Mucosa of descending colon (tissue), 3 donors: ENCODE measurements at regions not wholly inside any gene's neighbourhood (a gene's known extent, or its start where the extent isn't known, plus 50 kb on each side); places are given as distances from the start of the nearest gene placed in this dataset.

Source experiments
- ATAC-seq: fragments of 200-7000 bp; cut with Tn5 transposase; one replicate; pipeline ENCODE4 v1.9.1; 2020; ENCODE audit warnings: mild to moderate bottlenecking, moderate library complexity
- DNase-seq, 3 donors: peaks; one replicate each; pipeline ENCODE4 v3.0.0-alpha.2; 2020
- H3K36me3 ChIP-seq: fragments of 200-600 bp; one replicate; pipeline ENCODE4 v1.8.0; 2021; ENCODE audit warnings: low read depth, mild to moderate bottlenecking
- H3K4me1 ChIP-seq: fragments of 200-600 bp; one replicate; pipeline ENCODE4 v1.8.0; 2021; ENCODE audit warnings: low read depth, mild to moderate bottlenecking
- H3K4me3 ChIP-seq: fragments of 200-600 bp; one replicate; pipeline ENCODE4 v1.8.0; 2021; ENCODE audit warnings: mild to moderate bottlenecking
- H3K9me3 ChIP-seq: fragments of 200-600 bp; one replicate; pipeline ENCODE4 v1.8.0; 2021; ENCODE audit warnings: mild to moderate bottlenecking
- intact Hi-C, 2 donors: fragments of 100-400 bp; cut with DNase I in 1 of 2; cut with micrococcal nuclease in 1 of 2; formaldehyde crosslinking; loops; one replicate each; pipeline versions ENCODE4 v1.11.0 to v1.11.1; 2022; cut with DNase I, micrococcal nuclease
- TF ChIP-seq, protein P1 (sequence below): fragments of 200-600 bp; IDR thresholded peaks from one replicate; pipeline ENCODE4 v1.8.0; 2022; ENCODE audit warnings: antibody characterized with exemption, mild to moderate bottlenecking
- donor health status: DM: no; HTN: no; CAD: no; lungs with moderate emphysema.
- donor health status: DM: no; HTN: no; CAD: no.
- donor health status: DM: no; HTN: yes; CAD: no.

DNA sequence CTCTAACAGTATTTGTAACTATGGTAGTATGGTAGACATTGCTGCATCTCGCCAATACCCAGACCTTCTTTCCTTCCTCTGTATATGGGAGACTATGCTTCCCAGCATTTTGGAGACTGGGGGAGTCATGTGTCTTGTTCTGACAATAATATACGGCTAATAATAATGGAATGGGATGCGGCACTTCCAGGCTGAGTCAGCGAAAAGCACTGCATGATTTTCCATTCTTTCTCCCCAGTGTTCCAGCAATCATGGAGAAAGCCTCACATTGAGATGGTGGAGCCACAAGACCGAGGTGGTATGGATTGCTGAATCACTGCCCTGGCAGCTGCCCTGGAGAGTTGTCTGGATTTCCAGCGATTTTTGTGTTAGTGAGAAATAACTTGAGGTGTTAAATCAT, 77.1 kb upstream of the FIBIN start:
- no peak for DNase-seq
- intact Hi-C loops: no loop called here
- TF ChIP-seq, protein P1, sequence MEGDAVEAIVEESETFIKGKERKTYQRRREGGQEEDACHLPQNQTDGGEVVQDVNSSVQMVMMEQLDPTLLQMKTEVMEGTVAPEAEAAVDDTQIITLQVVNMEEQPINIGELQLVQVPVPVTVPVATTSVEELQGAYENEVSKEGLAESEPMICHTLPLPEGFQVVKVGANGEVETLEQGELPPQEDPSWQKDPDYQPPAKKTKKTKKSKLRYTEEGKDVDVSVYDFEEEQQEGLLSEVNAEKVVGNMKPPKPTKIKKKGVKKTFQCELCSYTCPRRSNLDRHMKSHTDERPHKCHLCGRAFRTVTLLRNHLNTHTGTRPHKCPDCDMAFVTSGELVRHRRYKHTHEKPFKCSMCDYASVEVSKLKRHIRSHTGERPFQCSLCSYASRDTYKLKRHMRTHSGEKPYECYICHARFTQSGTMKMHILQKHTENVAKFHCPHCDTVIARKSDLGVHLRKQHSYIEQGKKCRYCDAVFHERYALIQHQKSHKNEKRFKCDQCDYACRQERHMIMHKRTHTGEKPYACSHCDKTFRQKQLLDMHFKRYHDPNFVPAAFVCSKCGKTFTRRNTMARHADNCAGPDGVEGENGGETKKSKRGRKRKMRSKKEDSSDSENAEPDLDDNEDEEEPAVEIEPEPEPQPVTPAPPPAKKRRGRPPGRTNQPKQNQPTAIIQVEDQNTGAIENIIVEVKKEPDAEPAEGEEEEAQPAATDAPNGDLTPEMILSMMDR: no peak
- no peaks in the 10 kb centered on the region for H3K36me3 ChIP-seq
- no peak overlapping the region for H3K4me3 ChIP-seq
- H3K4me1 ChIP-seq: no peaks in the 10 kb centered on the region
- H3K9me3 ChIP-seq: no peaks in the 10 kb centered on the region
- no peak for ATAC-seq

DNA sequence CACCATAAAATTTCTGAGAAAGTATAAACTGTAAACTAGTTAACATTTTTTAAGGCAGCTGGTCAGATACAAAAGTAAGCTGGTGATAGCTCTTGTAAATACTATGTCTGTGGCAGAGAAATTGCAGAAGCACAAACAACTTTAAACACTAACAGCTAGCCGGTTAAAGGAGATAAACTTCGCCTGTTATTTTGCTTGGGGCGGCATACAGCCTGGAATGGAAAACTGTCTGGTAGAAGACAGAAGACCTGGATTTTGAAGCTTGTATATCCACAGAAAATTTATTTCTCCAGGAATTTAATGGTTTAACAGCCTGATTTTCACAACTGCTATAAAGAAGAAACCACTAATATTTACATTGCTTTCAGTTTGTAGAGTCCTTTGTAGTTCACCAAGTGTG, 65.3 kb upstream of the FIBIN start:
- Histone ChIP-seq H3K4me1 (no peaks in the 10 kb centered on the region), H3K4me3 (no peak overlapping the region), H3K9me3 (no peaks in the 10 kb centered on the region), H3K36me3 (no peaks in the 10 kb centered on the region)
- TF ChIP-seq, protein P1: no peak
- DNase-seq: no peak
- ATAC-seq: no peak
- intact Hi-C loops: no loop called here

DNA sequence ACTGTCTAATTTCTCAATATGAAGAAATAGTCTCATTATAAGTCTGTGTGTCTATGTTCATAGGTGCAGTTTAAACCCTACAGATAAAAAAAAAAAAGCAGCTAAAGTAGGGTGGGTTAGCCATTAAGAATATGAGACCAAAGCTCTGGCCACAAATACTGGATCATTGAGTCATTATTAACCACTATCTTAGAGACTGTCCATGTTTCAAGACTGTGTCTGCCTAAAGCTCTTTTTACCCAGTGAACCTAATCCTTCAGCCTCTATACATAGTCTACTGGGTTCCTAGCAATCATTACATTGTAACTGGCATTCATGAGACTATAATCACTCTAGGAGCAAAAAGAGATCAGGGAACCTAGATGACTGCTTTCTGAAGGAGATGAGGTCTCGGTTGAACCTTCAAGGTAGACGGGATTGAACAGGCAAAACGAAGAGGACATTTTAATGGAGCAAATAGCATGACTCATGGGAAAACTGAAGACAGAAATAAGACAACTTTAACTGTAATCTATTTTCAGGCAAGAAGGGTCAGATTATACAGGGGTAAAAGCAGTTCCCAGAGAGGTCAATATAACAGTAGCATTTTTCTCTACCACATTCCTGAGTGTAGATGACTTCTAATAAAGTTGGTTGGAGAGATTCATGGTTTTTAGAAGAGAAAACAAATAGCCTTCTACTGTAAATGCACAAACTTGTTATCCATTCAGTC, 64.0 kb upstream of the FIBIN start:
- TF ChIP-seq, protein P1: no peak
- Histone ChIP-seq H3K9me3 (no peaks in the 10 kb centered on the region), H3K36me3 (no peaks in the 10 kb centered on the region), H3K4me1 (no peaks in the 10 kb centered on the region), H3K4me3 (no peak overlapping the region)
- DNase-seq: no peak
- no peak for ATAC-seq
- intact Hi-C loops: no loop called here

DNA sequence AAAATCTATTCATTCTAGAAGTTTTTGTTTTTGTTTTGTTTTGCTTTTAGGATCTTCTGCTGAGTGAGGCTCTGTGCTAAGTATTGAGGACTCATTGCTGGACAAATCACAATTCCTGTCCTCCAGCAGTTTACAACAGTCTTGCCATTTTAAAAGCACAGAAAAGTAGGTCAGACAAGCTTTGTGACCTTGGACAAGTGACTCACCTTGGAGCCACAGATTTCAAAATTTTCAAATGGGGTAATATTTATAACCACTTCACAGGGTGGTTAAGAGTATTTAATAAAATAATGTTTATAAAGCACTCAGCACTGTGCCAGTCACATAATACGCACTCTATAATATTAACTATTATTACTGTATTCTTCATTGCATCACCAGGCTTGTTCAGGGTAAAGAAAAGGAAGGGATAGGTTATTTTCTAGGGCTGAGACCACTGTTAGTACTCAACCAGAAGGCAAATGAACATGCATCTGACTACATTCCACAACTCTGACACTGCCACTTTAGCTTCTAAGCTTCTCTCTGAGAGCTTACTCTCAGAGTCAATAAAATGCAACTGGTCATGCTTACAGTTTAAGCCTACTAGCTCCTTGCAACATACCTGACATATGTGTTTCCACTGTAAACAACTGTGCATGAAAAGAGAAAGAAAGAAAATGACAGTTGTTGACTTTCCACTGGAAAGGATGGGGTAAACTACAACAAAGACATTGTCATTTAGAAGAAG, 63.2 kb upstream of the FIBIN start:
- H3K9me3 ChIP-seq: no peaks in the 10 kb centered on the region
- ATAC-seq (peak; percentile 17), DNase-seq (no peak)
- TF ChIP-seq, protein P1: no peak
- no peaks in the 10 kb centered on the region for H3K36me3 ChIP-seq
- no peaks in the 10 kb centered on the region for H3K4me1 ChIP-seq
- no peak overlapping the region for H3K4me3 ChIP-seq
- intact Hi-C loops: no loop called here

DNA sequence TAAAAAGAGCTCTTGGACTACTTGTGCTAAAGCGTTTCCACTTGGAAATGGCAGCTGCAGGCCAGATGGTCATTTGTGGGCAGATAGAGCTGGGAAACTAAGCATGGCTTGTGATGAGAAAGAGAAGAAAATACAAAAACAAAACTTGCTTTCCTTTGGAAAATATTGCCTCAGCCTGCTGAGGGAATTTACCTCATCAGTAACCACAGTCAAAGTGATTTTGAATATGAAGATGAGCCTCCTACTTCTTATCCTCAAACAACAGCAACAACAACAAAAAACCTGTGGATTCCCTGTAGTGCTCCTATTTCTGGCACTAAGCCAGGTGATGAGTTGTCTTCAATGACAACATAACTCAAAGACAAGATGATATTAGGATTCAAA, 62.7 kb upstream of the FIBIN start:
- peak in 1 of 3 donors; percentile 17 for DNase-seq
- ATAC-seq: no peak
- no peak overlapping the region for H3K4me3 ChIP-seq
- no peaks in the 10 kb centered on the region for H3K4me1 ChIP-seq
- no peaks in the 10 kb centered on the region for H3K36me3 ChIP-seq
- TF ChIP-seq, protein P1: no peak
- H3K9me3 ChIP-seq: no peaks in the 10 kb centered on the region
- intact Hi-C loops: no loop called here
